ENCODE measurements at regions not wholly inside any gene's neighbourhood (a gene's known extent, or its start where the extent isn't known, plus 50 kb on each side); places are given as distances from the start of the nearest gene placed in this dataset.

DNA sequence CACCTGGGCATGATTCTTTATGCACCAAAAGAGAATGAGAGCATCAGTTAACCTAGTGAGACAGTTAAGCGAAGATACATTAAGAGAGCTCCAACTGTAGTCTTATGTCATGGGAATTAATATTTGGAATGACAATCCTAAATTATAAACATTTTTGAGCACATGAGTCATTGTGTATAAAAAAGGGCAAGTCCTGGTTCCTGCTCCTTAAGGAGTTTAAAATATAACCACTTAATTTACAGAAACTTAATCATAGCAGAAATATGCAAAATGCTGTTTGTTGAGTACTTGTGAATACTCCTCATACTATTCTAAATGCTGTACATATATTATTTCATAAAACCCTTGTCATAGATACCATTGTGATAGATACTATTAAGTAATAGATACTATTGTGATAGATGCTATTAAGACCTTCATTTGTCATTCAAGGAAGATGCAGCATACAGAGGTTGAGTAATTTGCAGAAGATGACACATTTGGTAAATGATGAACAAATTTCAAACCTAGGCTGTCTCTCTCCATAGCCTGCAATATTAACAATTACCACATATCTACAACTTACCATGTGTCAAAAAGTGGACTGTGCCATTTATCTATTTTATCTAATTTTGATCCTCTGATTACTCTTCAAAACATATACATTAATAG, 301.0 kb downstream of the TBC1D4 start:
- TF ChIP-seq CTCF (IDR thresholded peaks at IDR 0.05; ENCODE audit: insufficient read depth, low read length, poor library complexity, severe bottlenecking) (no peak), EZH2phosphoT487 (conservative IDR thresholded peaks at IDR 0.05; ENCODE audit: low read length) (no peak)

Measured in SU-DHL-6 (cell line).